ENCODE measurements at regions not wholly inside any gene's neighbourhood (a gene's known extent, or its start where the extent isn't known, plus 50 kb on each side); places are given as distances from the start of the nearest gene placed in this dataset.

GRCh38 chr3:139824864-139825263, 110.1 kb upstream of the CLSTN2 start:
- no peak for TF ChIP-seq CTCF (conservative IDR thresholded peaks at IDR 0.05; ENCODE audit: low read length)
- TF ChIP-seq EZH2phosphoT487 (IDR thresholded peaks at IDR 0.05; ENCODE audit: borderline replicate concordance, low read depth, low read length) = no peak
